ENCODE measurements at regions not wholly inside any gene's neighbourhood (a gene's known extent, or its start where the extent isn't known, plus 50 kb on each side); places are given as distances from the start of the nearest gene placed in this dataset.
"Not testable (repeated sequence)": the region's sequence is repeated elsewhere in the genome, so short reads cannot be mapped to it uniquely, and the experiment has no call there.

GRCh38 chr3:161694682-161695564 is 198.3 kb downstream of the OTOL1 start:
- no peak for DNase-seq

- no peak for DNase-seq
Measured at GRCh38 chr3:161695811-161696210, 199.2 kb downstream of the OTOL1 start.

GRCh38 chr3:161700998-161701397 is 204.4 kb downstream of the OTOL1 start:
- no peak for DNase-seq

DNA sequence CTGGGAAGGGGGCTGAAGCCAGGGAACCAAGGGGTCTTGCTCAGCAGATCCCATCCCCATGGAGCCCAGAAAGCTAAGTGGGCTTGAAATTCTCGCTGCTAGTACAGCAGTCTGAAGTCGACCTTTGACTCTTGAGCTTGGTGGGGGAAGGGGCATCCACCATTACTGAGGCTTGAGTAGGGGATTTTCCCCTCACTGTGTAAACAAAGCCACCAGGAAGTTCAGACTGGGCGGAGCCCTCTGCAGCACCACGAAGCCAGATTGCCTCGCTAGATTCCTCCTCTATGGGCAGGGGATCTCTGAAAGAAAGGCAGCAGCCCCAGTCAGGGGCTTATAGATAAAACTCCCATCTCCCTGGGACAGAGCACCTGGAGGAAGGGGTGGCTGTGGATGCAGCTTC is 210.6 kb downstream of the OTOL1 start:
- DNase-seq = not testable (repeated sequence)

GRCh38 chr3:161713731-161714130 is 217.1 kb downstream of the OTOL1 start:
- DNase-seq = no peak

- DNase-seq = no peak
Measured at GRCh38 chr3:161731968-161732367, 235.4 kb downstream of the OTOL1 start.

GRCh38 chr3:161737171-161737570 is 240.6 kb downstream of the OTOL1 start:
- no peak for DNase-seq

DNA sequence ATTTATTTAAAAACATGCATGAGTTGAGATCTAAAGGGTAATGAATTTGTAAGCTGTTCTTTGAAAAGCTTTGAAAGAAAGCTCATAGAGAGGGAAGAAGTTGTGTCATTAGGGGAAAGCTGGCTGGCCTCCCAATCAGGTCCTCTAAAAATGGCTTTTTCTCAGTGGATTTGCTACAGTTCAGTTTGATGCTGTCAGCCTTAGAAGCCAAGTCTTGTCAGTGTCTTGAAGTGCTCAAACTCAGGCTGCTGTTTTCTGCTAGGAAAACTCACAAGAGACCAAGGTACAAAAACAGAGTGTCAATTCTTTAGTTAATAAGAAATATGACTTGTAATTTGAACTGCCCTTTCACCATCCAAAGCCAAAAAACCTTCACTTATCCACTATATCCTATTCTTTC is 243.8 kb downstream of the OTOL1 start:
- DNase-seq = no peak

DNA sequence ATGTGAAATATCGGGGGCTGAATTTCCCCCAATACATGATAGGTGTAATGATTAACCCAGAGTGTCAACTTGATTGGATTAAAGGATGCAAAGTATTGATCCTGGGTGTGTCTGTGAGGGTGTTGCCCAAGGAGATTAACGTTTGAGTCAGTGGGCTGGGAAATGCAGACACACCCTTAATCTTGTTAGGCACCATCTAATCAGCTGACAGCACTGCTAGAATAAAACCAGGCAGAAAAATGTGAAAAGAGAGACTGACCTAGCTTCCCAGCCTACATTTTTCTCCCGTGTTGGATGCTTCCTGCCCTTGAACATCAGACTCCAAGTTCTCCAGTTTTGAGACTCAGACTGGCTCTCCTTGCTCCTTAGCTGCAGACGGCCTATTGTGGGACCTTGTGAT is 247.8 kb downstream of the OTOL1 start:
- no peak for DNase-seq

- DNase-seq = no peak
Measured at GRCh38 chr3:161745741-161746140, 249.1 kb downstream of the OTOL1 start.

- DNase-seq = no peak
Measured at GRCh38 chr3:161748049-161748448, 251.4 kb downstream of the OTOL1 start.

GRCh38 chr3:161754420-161755053 is 257.9 kb downstream of the OTOL1 start:
- no peak for DNase-seq

GRCh38 chr3:161759444-161759843 is 262.8 kb downstream of the OTOL1 start:
- no peak for DNase-seq

GRCh38 chr3:161766331-161766730 is 269.7 kb downstream of the OTOL1 start:
- DNase-seq = no peak

GRCh38 chr3:161770484-161771386 is 274.1 kb downstream of the OTOL1 start:
- DNase-seq = no peak

DNA sequence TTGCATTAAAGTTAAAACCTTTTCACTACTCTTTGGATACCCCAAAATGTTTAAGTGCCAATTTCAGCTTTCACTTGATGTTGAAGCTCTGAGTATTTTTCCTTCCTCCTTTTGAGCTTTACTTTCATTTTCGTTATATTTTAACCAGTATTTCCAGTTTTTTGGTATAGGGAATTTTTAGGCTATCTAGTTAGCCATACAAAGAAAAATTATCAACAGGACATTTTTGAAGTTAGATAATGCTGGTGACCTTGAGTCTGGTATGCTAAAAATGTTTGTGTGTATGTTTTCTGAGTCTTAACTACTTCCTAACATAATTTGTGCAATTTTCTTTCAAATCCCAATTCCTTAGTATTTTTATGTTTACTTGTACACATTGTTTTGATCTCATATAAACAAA is 284.8 kb downstream of the OTOL1 start:
- no peak for DNase-seq

DNA sequence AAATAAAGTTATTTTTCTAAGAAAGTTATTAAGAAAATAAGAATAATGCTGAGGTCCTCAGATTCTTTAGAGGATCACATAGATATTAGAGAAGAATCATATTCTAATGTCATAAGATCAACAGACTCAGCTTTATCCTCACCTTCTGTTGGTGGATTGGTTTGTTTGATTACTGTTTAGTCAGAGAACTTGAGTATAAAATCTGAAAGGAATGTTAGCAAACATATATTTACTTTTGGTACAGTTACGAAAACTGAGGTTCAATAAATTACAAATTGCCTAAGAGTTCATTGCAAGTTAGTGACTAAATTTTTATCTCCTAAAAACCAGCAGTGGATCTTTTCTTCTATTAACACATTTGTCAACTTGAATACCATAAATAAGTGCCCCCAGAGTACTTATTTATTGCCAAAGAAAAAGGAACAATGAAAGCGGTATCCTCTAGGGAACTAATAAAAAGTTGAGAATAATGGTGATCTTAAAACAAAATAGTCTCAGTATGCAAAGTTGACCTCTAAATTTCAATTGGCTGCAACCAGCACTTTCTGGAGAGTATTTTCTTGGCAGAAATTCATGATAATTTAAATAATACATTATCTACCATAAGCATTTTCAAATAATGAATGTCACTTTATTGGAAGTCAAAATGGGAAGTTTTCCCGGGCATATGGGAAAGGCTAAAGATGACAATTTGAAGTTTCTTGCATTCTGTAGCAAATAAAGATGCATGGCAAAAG is 296.8 kb downstream of the OTOL1 start:
- DNase-seq = no peak

GRCh38 chr3:161794551-161794950 is 297.9 kb downstream of the OTOL1 start:
- DNase-seq = no peak

GRCh38 chr3:161796312-161796711 is 299.7 kb downstream of the OTOL1 start:
- DNase-seq = no peak

DNA sequence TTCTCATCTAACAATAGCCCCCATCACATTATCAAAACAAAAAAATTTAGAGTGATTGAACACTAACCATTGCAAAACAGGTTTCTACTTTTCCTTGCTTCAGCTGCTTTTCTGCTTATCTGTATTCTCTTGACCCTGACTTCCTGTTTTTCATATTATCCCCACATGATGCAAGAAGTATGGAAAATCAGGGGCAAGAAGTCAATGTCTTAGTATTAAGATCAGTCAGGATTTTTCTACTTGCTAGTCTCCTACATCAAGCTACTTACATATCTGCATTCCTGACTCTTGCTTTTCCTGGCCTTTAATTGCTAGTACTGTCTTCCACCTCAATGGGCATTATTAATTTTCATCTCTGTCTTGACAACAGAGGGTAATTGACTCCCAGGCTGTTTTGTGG is 300.2 kb downstream of the OTOL1 start:
- DNase-seq = no peak

- no peak for DNase-seq
Measured at GRCh38 chr3:161798016-161798415, 301.4 kb downstream of the OTOL1 start.

DNA sequence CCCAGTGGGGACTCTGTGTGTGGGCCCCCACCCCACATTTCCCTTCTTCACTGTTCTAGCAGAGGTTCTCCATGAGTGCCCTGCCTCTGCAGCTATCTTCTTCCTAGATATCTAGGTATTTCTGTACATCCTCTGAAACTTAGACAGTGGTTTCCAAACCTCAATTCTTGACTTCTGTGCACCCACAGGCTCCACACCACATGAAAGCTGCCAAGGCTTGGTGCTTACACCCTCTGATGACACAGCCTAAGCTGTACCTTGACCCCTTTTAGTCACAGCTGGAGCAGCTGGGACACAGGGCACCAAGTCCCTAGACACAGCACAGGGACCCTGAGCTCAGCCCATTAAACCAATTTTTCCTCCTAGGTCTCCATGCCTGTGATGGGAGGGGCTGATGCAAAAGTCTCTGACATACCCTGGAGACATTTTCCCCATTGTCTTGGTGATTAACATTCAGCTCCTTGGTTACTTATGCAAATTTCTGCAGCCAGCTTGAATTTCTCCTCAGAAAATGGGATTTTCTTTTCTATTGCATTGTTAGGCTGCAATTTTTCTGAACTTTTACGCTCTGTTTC is 304.5 kb downstream of the OTOL1 start:
- DNase-seq = no peak
